ENCODE measurements at regions not wholly inside any gene's neighbourhood (a gene's known extent, or its start where the extent isn't known, plus 50 kb on each side); places are given as distances from the start of the nearest gene placed in this dataset.

- Histone ChIP-seq H4K20me1 (ENCODE audit: insufficient read depth, low read length) (no peaks in the 10 kb centered on the region), H3K36me3 (replicated peaks; ENCODE audit: insufficient read depth, low read length) (no peaks in the 10 kb centered on the region), H3K27ac (ENCODE audit: low read length) (no peak overlapping the region), H3K4me1 (ENCODE audit: low read length) (peaks cover 11% of the 10 kb centered on the region), H2AFZ (ENCODE audit: low read length) (peak overlapping the region; percentile 52; the same call in 1 of the 2 replicates), H3K9me2 (replicated peaks; ENCODE audit: insufficient read depth, low read length) (no peaks in the 10 kb centered on the region), H3K4me2 (ENCODE audit: low read depth, low read length) (peak overlapping the region; percentile 21), H3K27me3 (replicated peaks; ENCODE audit: insufficient read depth, low read length) (no peaks in the 10 kb centered on the region), H3K9ac (ENCODE audit: low read length) (no peak overlapping the region), H3K4me3 (ENCODE audit: low read length) (no peak overlapping the region), H3F3A (ENCODE audit: insufficient read depth, low read length) (no peaks in the 10 kb centered on the region), H3K79me2 (ENCODE audit: low read length) (no peaks in the 10 kb centered on the region), H3K9me3 (replicated peaks; ENCODE audit: insufficient read depth, low read length) (no peaks in the 10 kb centered on the region)
- DNase-seq = peak; percentile 40
- TF ChIP-seq EZH2phosphoT487 (IDR thresholded peaks at IDR 0.05; ENCODE audit: low read length) = no peak
Observed at GRCh38 chr15:95620934-95621579, 709.4 kb upstream of the NR2F2 start.

DNA sequence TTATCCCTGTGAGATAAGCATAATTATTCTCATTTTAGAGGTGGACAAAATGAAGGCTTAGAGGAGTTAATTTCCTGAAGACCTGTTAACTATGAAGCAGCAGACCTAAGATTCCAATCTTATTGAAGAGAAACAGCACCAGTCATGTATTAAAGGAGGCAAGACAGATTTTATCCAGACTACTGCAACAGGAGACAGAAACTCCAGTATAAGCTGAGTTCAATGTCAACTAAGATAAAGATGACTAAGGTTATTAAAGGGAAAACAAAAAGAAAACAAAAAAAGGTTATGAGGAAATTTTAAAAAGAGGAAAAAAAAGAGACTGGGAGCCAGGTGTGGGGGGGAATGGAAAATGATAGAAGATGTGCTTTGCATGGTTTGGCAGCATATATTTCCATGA, 707.7 kb upstream of the NR2F2 start:
- H3K79me2 ChIP-seq (ENCODE audit: low read length) = no peaks in the 10 kb centered on the region
- no peak for DNase-seq
- no peak overlapping the region for H3K27ac ChIP-seq (ENCODE audit: low read length)
- no peaks in the 10 kb centered on the region for H3K36me3 ChIP-seq (replicated peaks; ENCODE audit: insufficient read depth, low read length)
- no peak overlapping the region for H2AFZ ChIP-seq (ENCODE audit: low read length)
- no peaks in the 10 kb centered on the region for H3K27me3 ChIP-seq (replicated peaks; ENCODE audit: insufficient read depth, low read length)
- H3K4me3 ChIP-seq (ENCODE audit: low read length) = no peak overlapping the region
- H3K9me2 ChIP-seq (replicated peaks; ENCODE audit: insufficient read depth, low read length) = no peaks in the 10 kb centered on the region
- no peak overlapping the region for H3K9ac ChIP-seq (ENCODE audit: low read length)
- TF ChIP-seq EZH2phosphoT487 (IDR thresholded peaks at IDR 0.05; ENCODE audit: low read length) = no peak
- no peak for TF ChIP-seq EZH2 (optimal IDR thresholded peaks at IDR 0.05; ENCODE audit: low read depth, low read length)
- TF ChIP-seq CTCF (IDR thresholded peaks at IDR 0.05; ENCODE audit: low read length) = no peak
- H3K4me1 ChIP-seq (ENCODE audit: low read length) = peaks cover 11% of the 10 kb centered on the region
- no peaks in the 10 kb centered on the region for H4K20me1 ChIP-seq (ENCODE audit: insufficient read depth, low read length)
- H3F3A ChIP-seq (ENCODE audit: insufficient read depth, low read length) = no peaks in the 10 kb centered on the region
- H3K4me2 ChIP-seq (ENCODE audit: low read depth, low read length) = no peak overlapping the region
- H3K9me3 ChIP-seq (replicated peaks; ENCODE audit: insufficient read depth, low read length) = no peaks in the 10 kb centered on the region

- Histone ChIP-seq H3K4me3 (ENCODE audit: low read length) (no peak overlapping the region), H3K9me2 (replicated peaks; ENCODE audit: insufficient read depth, low read length) (no peaks in the 10 kb centered on the region), H3K79me2 (ENCODE audit: low read length) (no peaks in the 10 kb centered on the region), H3K4me1 (ENCODE audit: low read length) (peaks cover 11% of the 10 kb centered on the region), H3K4me2 (ENCODE audit: low read depth, low read length) (no peak overlapping the region), H3K9ac (ENCODE audit: low read length) (no peak overlapping the region), H2AFZ (ENCODE audit: low read length) (no peak overlapping the region), H3K27ac (ENCODE audit: low read length) (no peak overlapping the region), H3F3A (ENCODE audit: insufficient read depth, low read length) (no peaks in the 10 kb centered on the region), H3K27me3 (replicated peaks; ENCODE audit: insufficient read depth, low read length) (no peaks in the 10 kb centered on the region), H4K20me1 (ENCODE audit: insufficient read depth, low read length) (no peaks in the 10 kb centered on the region), H3K9me3 (replicated peaks; ENCODE audit: insufficient read depth, low read length) (no peaks in the 10 kb centered on the region), H3K36me3 (replicated peaks; ENCODE audit: insufficient read depth, low read length) (no peaks in the 10 kb centered on the region)
- TF ChIP-seq EZH2 (optimal IDR thresholded peaks at IDR 0.05; ENCODE audit: low read depth, low read length) = no peak
- TF ChIP-seq EZH2phosphoT487 (IDR thresholded peaks at IDR 0.05; ENCODE audit: low read length) = no peak
- TF ChIP-seq CTCF (IDR thresholded peaks at IDR 0.05; ENCODE audit: low read length) = no peak
- DNase-seq = no peak
Observed at GRCh38 chr15:95624100-95624499, 706.4 kb upstream of the NR2F2 start.

DNA sequence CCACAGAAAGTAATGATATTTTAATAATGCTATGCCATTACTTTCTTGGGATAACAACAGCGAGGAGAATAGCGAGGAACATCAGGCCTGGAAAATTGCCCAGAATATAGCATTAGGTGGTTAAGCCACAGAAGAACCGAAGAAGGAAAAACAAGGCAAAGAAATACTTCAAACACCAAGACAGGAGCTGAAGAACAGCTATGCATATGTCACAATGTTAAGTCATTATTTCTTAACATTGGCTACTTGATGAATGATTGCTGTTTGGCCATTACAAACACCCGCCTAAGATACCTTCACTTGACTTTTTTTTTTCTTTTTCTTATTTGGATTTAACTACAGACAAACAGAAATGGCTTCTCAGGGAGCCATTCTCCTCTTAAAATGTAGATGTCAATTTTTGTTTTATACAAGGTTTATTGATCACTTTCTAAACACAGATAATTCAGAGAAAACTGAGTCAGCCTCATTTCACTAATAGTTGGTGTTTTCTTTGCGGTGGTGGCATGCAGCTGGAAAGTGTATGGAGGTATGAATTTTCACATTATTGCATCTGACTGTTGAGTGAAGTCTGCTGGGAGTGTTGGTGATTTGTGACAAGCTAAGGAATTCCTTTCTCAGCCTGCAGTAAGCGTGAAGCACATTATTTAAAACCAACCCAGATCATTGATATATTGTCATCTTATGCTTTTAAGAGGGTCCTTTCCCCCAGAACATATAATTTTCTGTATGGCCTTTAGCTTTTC, 705.7 kb upstream of the NR2F2 start:
- Histone ChIP-seq H3K9ac (ENCODE audit: low read length) (no peak overlapping the region), H3K4me2 (ENCODE audit: low read depth, low read length) (no peak overlapping the region), H3K4me1 (ENCODE audit: low read length) (peaks cover 11% of the 10 kb centered on the region), H2AFZ (ENCODE audit: low read length) (no peak overlapping the region), H3K27me3 (replicated peaks; ENCODE audit: insufficient read depth, low read length) (no peaks in the 10 kb centered on the region), H3K79me2 (ENCODE audit: low read length) (no peaks in the 10 kb centered on the region), H3K4me3 (ENCODE audit: low read length) (no peak overlapping the region), H3F3A (ENCODE audit: insufficient read depth, low read length) (no peaks in the 10 kb centered on the region), H3K36me3 (replicated peaks; ENCODE audit: insufficient read depth, low read length) (no peaks in the 10 kb centered on the region), H4K20me1 (ENCODE audit: insufficient read depth, low read length) (no peaks in the 10 kb centered on the region), H3K9me3 (replicated peaks; ENCODE audit: insufficient read depth, low read length) (no peaks in the 10 kb centered on the region), H3K27ac (ENCODE audit: low read length) (no peak overlapping the region), H3K9me2 (replicated peaks; ENCODE audit: insufficient read depth, low read length) (no peaks in the 10 kb centered on the region)
- no peak for TF ChIP-seq EZH2 (optimal IDR thresholded peaks at IDR 0.05; ENCODE audit: low read depth, low read length)
- no peak for TF ChIP-seq EZH2phosphoT487 (IDR thresholded peaks at IDR 0.05; ENCODE audit: low read length)
- TF ChIP-seq CTCF (IDR thresholded peaks at IDR 0.05; ENCODE audit: low read length) = no peak
- no peak for DNase-seq

All from MM.1S (cell line).